ENCODE measurements at regions not wholly inside any gene's neighbourhood (a gene's known extent, or its start where the extent isn't known, plus 50 kb on each side); places are given as distances from the start of the nearest gene placed in this dataset.

- TF ChIP-seq CTCF (IDR thresholded peaks at IDR 0.05; ENCODE audit: poor library complexity, severe bottlenecking) (no peak), TAF1 (IDR thresholded peaks at IDR 0.05; ENCODE audit: low read depth) (no peak), EZH2 (IDR thresholded peaks at IDR 0.05; ENCODE audit: borderline replicate concordance, insufficient read depth, low read length, poor library complexity, severe bottlenecking) (no peak), EP300 (conservative IDR thresholded peaks at IDR 0.05; ENCODE audit: poor library complexity, severe bottlenecking) (no peak), POLR2AphosphoS5 (IDR thresholded peaks at IDR 0.05) (no peak), SMC3 (conservative IDR thresholded peaks at IDR 0.05; ENCODE audit: poor library complexity) (no peak), RAD21 (conservative IDR thresholded peaks at IDR 0.05) (no peak), REST (IDR thresholded peaks at IDR 0.05; ENCODE audit: borderline replicate concordance) (no peak), MXI1 (conservative IDR thresholded peaks at IDR 0.05; ENCODE audit: poor library complexity, severe bottlenecking) (no peak)
Observed at GRCh38 chr5:5575461-5575860, 153.0 kb downstream of the ICE1 start.

All from neural cell (in vitro differentiated cells).